Motor neuron (in vitro differentiated cells): ENCODE measurements at regions not wholly inside any gene's neighbourhood (a gene's known extent, or its start where the extent isn't known, plus 50 kb on each side); places are given as distances from the start of the nearest gene placed in this dataset.
"Not testable (repeated sequence)": the region's sequence is repeated elsewhere in the genome, so short reads cannot be mapped to it uniquely, and the experiment has no call there.

Source experiments
- ATAC-seq, 8 experiments: fragments of 200-7000 bp; cut with Tn5 transposase; replicated peaks in 6 of 8; 2 replicates each; pipeline ENCODE4 v1.8.0; 2021; ENCODE audit warnings: mild to moderate bottlenecking in 8 of 8, moderate library complexity in 8 of 8
- H3K27ac ChIP-seq, 2 donors: fragments of 250-450 bp; sonication (Bioruptor Pico); 2 replicates each; pipeline ENCODE4 v1.9.0; 2021; ENCODE audit warnings: antibody characterized with exemption in 2 of 2, mild to moderate bottlenecking in 2 of 2, moderate library complexity in 1 of 2
- H3K4me1 ChIP-seq, 2 donors: fragments of 250-450 bp; sonication (Bioruptor Pico); replicated peaks in 1 of 2; 2 replicates each; pipeline ENCODE4 v1.6.1; 2021; ENCODE audit warnings: antibody characterized with exemption in 2 of 2, mild to moderate bottlenecking in 2 of 2, moderate library complexity in 1 of 2
- H3K4me3 ChIP-seq, 5 donors: fragments of 250-450 bp; sonication (Bioruptor Pico); 2 replicates each; pipeline ENCODE4 v1.9.0; 2021; ENCODE audit warnings: antibody characterized with exemption in 5 of 5, mild to moderate bottlenecking in 5 of 5, moderate library complexity in 4 of 5
- WGBS, 10 experiments: fragments of 450-650 bp; shearing (Covaris generic); methylation state at CpG; one replicate each; pipeline ENCODE4 v1.0.0; 2022; 5-methylcytosine and 5-hydroxymethylcytosine counted together
- in situ Hi-C, 9 experiments: fragments of 400-800 bp; cut with MboI; loops; one replicate each; pipeline ENCODE4 v1.15.0; 2021; ENCODE audit warnings: low sequenced_read_pairs in 9 of 9, low pct_unique_long_range_greater_than_20kb in 2 of 9; ENCODE audit not compliant: unreplicated experiment in 9 of 9

DNA sequence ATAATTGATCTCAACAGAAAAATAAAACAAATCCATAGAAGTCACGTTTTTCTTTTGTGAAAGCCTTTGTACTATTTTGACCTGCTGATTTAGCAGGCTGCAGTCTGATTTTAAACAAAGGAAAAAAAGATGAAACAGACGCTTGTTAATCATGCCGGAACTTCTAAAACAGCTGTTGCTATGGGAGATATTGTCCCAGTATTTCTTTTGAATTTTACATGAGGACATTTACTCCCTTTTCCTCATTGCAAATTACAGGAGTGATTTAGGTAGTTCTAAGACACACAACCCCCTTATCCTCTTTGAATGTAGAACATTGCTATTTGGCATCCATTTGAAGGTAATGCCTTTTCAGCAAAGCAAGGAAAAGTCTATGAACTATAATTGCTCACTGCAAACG, 416.1 kb downstream of the BCKDHB start:
- 25 to 70% (median 40%) methylated on average over 2 to 4 of the region's 4 CpGs; no CpG with 5 or more reads in 1 of the 10 experiments for WGBS, 10 experiments
- peak in 3 of 8 experiments; percentile 12 to 48 (median 28) for ATAC-seq
- H3K4me3 ChIP-seq, result no peak overlapping the region
- H3K4me1 ChIP-seq, result peaks cover 10 to 25% of the 10 kb centered on the region in 2 donors
- no peak overlapping the region for H3K27ac ChIP-seq
- in situ Hi-C loops, result no loop called here

GRCh38 chr6:80519811-80520594, 413.5 kb downstream of the BCKDHB start:
- Histone ChIP-seq H3K27ac (no peak overlapping the region), H3K4me3 (no peak overlapping the region), H3K4me1 (peaks cover 10 to 25% of the 10 kb centered on the region in 2 donors)
- ATAC-seq, result no peak
- 75 to 100% (median 100%) methylated on average over 1 to 2 of the region's 2 CpGs for WGBS, 10 experiments
- in situ Hi-C loops, result no loop called here

- no peak for ATAC-seq
- Histone ChIP-seq H3K27ac (no peak overlapping the region), H3K4me1 (peaks cover 7 to 9% of the 10 kb centered on the region in 2 donors), H3K4me3 (no peak overlapping the region)
- WGBS, 10 experiments, result 61 to 100% (median 90%) methylated on average over 1 to 2 of the region's 2 CpGs
- in situ Hi-C loops, result no loop called here
Measured at GRCh38 chr6:80517525-80517924, 411.1 kb downstream of the BCKDHB start.

GRCh38 chr6:80510521-80510920, 404.1 kb downstream of the BCKDHB start:
- H3K27ac ChIP-seq, ATAC-seq, in situ Hi-C loops, H3K4me3 ChIP-seq, H3K4me1 ChIP-seq: not testable (repeated sequence)
- 100% methylated on average over 1 of the region's 1 CpG; no CpG with 5 or more reads in 6 of the 10 experiments for WGBS, 10 experiments

DNA sequence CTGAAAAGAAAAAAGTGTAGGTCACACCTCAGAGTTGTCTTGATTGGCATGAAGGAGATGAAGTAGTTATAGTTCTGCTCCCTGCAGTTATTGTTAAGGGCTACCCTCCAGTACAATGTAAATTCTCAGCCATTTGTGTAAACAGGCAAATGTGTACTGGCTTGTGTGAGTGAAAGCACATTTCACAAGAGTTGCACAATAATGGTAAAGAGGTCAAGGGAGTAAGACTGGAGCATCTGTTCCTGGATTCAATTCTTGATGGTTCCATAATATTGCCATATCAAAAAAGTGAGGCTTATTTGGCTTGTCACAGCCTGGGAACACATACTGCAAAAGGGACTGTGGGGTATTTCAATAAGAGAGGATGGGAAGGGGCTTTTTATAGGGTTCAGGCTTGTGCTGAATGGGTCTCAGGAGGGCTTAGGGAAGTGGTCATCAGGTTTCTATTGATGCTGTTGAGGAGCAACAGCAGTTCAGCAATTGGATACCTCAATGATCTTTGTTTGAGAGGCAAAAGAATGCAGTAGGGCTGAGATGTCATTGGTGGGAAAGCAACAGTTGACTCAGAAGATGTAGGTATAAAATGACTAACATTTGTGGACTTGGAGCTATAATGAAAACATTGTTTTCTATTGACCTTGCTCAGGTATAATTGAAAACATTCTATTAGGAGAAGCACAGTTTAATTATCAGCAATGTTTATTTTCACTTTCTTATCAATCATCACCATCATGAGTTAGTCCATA, 402.6 kb downstream of the BCKDHB start:
- peak in 1 of 8 experiments; percentile 18 for ATAC-seq
- in situ Hi-C loops, result no loop called here
- Histone ChIP-seq H3K4me1 (no peaks in the 10 kb centered on the region), H3K4me3 (no peak overlapping the region), H3K27ac (no peak overlapping the region)

- in situ Hi-C loops, result no loop called here
- no peak for ATAC-seq
Measured at GRCh38 chr6:80504882-80505281, 398.4 kb downstream of the BCKDHB start.

DNA sequence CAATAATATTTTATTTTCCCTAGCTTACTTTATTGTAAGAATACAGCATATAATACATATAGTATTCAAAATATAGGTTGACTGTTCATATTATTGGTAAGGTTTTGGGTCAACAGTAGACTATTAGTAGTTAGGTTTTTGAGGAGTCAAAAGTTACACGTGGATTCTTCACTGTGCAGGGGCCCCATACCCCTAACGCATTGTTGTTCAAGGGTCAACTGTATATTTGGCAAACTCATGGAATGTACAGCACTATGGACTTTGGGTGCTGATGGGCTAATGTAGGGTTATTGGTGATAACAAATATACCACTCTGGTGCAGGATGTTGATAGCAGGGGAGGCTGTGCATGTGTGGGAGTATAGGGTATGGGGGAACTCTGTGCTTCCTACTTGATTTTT, 397.2 kb downstream of the BCKDHB start:
- in situ Hi-C loops, result no loop called here
- ATAC-seq, result no peak
- Histone ChIP-seq H3K4me3 (no peak overlapping the region), H3K27ac (no peak overlapping the region), H3K4me1 (no peaks in the 10 kb centered on the region)
- 43 to 100% (median 78%) methylated on average over 1 to 2 of the region's 2 CpGs; no CpG with 5 or more reads in 4 of the 10 experiments for WGBS, 10 experiments

More at GRCh38 chr6:80504882-80505281, 398.4 kb downstream of the BCKDHB start:
- WGBS, 10 experiments, result 44 to 100% (median 91%) methylated on average over 1 to 3 of the region's 3 CpGs
- H3K4me3 ChIP-seq, result no peak overlapping the region
- no peak overlapping the region for H3K27ac ChIP-seq
- H3K4me1 ChIP-seq, result no peaks in the 10 kb centered on the region

DNA sequence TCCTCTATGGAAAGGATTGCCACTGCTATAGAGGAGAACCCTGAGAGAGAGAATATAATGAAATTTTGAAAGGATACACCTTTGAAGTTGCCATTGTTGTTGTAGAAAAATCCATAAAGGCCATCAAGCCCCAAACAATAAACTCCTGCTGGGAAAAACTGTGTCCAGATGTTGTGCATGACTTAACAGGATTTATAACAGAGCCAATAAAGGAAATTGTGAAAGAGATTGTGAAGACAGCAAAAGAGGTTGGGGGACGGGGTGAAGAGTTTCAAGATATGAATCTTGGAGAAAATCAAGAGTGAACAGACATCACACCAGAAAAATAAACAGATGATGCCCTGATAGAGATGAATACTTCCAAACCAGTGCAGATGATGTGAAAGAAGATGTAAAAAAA, 396.4 kb downstream of the BCKDHB start:
- H3K4me3 ChIP-seq, result no peak overlapping the region
- in situ Hi-C loops, result no loop called here
- no peak overlapping the region for H3K27ac ChIP-seq
- WGBS, 10 experiments, result 27 to 100% (median 86%) methylated on average over 1 of the region's 1 CpG; no CpG with 5 or more reads in 3 of the 10 experiments
- ATAC-seq, result no peak
- no peaks in the 10 kb centered on the region for H3K4me1 ChIP-seq

DNA sequence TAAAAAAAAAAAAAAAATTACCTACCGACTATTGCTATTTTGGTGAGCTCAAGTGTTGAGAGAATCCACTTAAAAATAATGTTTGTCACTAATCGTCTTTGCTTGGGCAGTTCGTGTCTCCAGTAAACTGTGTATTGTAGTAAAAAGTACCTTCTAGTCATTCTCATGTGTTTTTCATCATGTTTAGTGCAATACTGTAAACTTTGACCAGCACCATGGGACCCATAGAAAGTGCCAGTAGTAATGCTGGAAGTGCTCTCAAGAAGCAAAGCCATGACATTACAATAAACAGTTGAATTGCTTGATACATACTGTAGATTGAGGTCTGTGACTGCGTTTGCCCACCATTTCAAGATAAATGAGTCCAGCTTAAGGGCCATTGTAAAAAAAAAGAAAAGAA, 395.2 kb downstream of the BCKDHB start:
- ATAC-seq, result no peak
- no peak overlapping the region for H3K4me3 ChIP-seq
- H3K4me1 ChIP-seq, result no peaks in the 10 kb centered on the region
- H3K27ac ChIP-seq, result no peak overlapping the region
- in situ Hi-C loops, result no loop called here
- 55 to 100% (median 88%) methylated on average over 1 to 4 of the region's 4 CpGs for WGBS, 10 experiments

- H3K4me3 ChIP-seq, H3K4me1 ChIP-seq, ATAC-seq, H3K27ac ChIP-seq, in situ Hi-C loops: not testable (repeated sequence)
- 40 to 100% (median 85%) methylated on average over 1 to 11 of the region's 18 CpGs; no CpG with 5 or more reads in 5 of the 10 experiments for WGBS, 10 experiments
Measured at GRCh38 chr6:80497696-80498486, 391.4 kb downstream of the BCKDHB start.

GRCh38 chr6:80489911-80490635, 383.6 kb downstream of the BCKDHB start:
- no peak for ATAC-seq
- no peak overlapping the region for H3K27ac ChIP-seq
- 39 to 87% (median 72%) methylated on average over 1 to 3 of the region's 3 CpGs for WGBS, 10 experiments
- no peak overlapping the region for H3K4me3 ChIP-seq
- in situ Hi-C loops, result no loop called here
- no peaks in the 10 kb centered on the region for H3K4me1 ChIP-seq

DNA sequence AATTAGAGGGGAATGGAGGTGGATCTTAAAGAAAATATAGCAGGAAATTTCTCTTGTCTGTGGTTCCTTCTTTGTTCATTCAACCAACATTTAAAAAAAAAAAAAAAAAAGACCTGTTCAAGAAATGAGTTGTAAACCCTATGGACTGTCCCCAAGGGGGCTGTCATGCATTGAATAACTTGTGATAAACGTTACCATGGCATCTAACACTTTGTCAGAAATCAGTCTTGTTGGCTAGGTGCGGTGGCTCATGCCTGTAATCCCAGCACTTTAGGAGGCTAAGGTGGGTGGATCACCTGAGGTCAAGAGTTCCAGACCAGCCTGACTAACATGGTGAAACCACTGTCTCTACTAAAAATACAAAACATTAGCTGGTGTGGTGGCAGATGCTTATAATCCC, 381.7 kb downstream of the BCKDHB start:
- no peak for ATAC-seq
- WGBS, 10 experiments, result 0 to 83% (median 57%) methylated on average over 1 to 2 of the region's 2 CpGs; no CpG with 5 or more reads in 3 of the 10 experiments
- Histone ChIP-seq H3K4me3 (no peak overlapping the region), H3K27ac (no peak overlapping the region), H3K4me1 (no peaks in the 10 kb centered on the region)
- in situ Hi-C loops, result no loop called here
